ENCODE measurements at regions not wholly inside any gene's neighbourhood (a gene's known extent, or its start where the extent isn't known, plus 50 kb on each side); places are given as distances from the start of the nearest gene placed in this dataset.

DNA sequence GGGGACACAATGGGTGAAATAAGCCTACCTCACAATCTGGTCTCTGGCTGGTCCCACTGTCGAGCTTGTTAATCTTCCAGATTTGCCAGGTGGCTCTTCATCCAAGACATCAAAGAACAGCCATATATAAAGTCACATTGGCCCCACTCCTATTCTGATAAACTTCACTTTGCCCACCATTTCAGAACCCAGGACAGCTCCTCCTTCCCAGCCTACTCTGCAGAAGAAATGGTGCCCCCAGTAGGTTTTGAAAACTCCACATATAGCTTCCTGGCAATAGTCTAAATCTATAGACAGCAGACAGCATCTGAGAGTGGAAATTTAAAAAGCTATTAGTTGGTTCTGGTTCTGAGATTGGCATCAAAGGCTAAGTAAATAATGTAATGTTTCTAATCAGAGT, 143.1 kb upstream of the PCSK2 start:
- ChIA-PET CTCF (no interaction called here), POLR2A (no interaction called here)
- Histone ChIP-seq H3K9me3 (no peaks in the 10 kb centered on the region), H3K4me3 (ENCODE audit: low read depth, low read length) (no peak overlapping the region), H3K4me1 (no peaks in the 10 kb centered on the region), H3K36me3 (ENCODE audit: control insufficient read depth, insufficient read depth, low read length) (no peaks in the 10 kb centered on the region), H3K27me3 (replicated peaks; ENCODE audit: control insufficient read depth, insufficient read depth, low read length) (no peaks in the 10 kb centered on the region)
- Mint-ChIP-seq H3K4me1 (ENCODE audit: low read depth, unreplicated experiment) (no peaks in the 10 kb centered on the region), H3K27me3 (ENCODE audit: insufficient read depth, unreplicated experiment) (peaks cover 5% of the 10 kb centered on the region), H3K36me3 (ENCODE audit: insufficient read depth, unreplicated experiment) (no peaks in the 10 kb centered on the region), H3K9me3 (ENCODE audit: unreplicated experiment) (no peaks in the 10 kb centered on the region), H3K4me3 (ENCODE audit: unreplicated experiment) (no peak overlapping the region), H3K27ac (ENCODE audit: unreplicated experiment) (no peak overlapping the region)
- intact Hi-C loops (cut with micrococcal nuclease; ENCODE audit: unreplicated experiment) = no loop called here
- TF ChIP-seq, protein P1, sequence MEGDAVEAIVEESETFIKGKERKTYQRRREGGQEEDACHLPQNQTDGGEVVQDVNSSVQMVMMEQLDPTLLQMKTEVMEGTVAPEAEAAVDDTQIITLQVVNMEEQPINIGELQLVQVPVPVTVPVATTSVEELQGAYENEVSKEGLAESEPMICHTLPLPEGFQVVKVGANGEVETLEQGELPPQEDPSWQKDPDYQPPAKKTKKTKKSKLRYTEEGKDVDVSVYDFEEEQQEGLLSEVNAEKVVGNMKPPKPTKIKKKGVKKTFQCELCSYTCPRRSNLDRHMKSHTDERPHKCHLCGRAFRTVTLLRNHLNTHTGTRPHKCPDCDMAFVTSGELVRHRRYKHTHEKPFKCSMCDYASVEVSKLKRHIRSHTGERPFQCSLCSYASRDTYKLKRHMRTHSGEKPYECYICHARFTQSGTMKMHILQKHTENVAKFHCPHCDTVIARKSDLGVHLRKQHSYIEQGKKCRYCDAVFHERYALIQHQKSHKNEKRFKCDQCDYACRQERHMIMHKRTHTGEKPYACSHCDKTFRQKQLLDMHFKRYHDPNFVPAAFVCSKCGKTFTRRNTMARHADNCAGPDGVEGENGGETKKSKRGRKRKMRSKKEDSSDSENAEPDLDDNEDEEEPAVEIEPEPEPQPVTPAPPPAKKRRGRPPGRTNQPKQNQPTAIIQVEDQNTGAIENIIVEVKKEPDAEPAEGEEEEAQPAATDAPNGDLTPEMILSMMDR (IDR thresholded peaks at IDR 0.05; ENCODE audit: insufficient read depth in 1 of 2, low read depth in 1 of 2, low read length in 1 of 2, severe bottlenecking in 1 of 2, unreplicated experiment in 1 of 2) = peak in 1 of 2 experiments; percentile 13
- DNase-seq = peak in 1 of 2 experiments; percentile 32
- no TSS peak for BruUV-seq (replicated peaks)

DNA sequence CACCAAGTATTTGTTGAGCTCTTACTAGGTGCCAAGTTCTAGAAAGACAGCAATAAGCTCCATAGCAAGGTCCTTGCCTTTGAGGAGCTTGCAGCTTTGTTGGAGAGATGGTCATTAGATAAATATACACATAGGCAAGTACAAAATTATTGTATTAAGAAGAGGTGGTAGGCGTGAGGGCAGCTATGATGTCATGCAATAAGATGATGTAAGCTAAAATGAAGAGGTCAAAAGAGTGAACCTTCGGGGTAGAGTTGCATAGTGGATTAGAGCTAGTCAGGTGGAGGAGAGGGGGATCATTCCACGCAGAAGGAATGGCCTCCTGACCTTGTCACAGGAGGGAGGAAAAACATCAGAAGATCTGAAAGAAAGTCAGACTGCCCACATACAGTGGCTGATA, 141.9 kb upstream of the PCSK2 start:
- ChIA-PET POLR2A (no interaction called here), CTCF (no interaction called here)
- Histone ChIP-seq H3K36me3 (ENCODE audit: control insufficient read depth, insufficient read depth, low read length) (no peaks in the 10 kb centered on the region), H3K9me3 (no peaks in the 10 kb centered on the region), H3K4me1 (no peaks in the 10 kb centered on the region), H3K27me3 (replicated peaks; ENCODE audit: control insufficient read depth, insufficient read depth, low read length) (no peaks in the 10 kb centered on the region), H3K4me3 (ENCODE audit: low read depth, low read length) (no peak overlapping the region)
- no peak overlapping the region for H3K4me3 Mint-ChIP-seq (ENCODE audit: unreplicated experiment)
- H3K4me1 Mint-ChIP-seq (ENCODE audit: low read depth, unreplicated experiment) = no peaks in the 10 kb centered on the region
- H3K27ac Mint-ChIP-seq (ENCODE audit: unreplicated experiment) = no peak overlapping the region
- peaks cover 8% of the 10 kb centered on the region for H3K27me3 Mint-ChIP-seq (ENCODE audit: insufficient read depth, unreplicated experiment)
- H3K9me3 Mint-ChIP-seq (ENCODE audit: unreplicated experiment) = no peaks in the 10 kb centered on the region
- intact Hi-C loops (cut with micrococcal nuclease; ENCODE audit: unreplicated experiment) = no loop called here
- no peaks in the 10 kb centered on the region for H3K36me3 Mint-ChIP-seq (ENCODE audit: insufficient read depth, unreplicated experiment)
- no peak for DNase-seq
- TF ChIP-seq, protein P1 (IDR thresholded peaks at IDR 0.05; ENCODE audit: insufficient read depth in 1 of 2, low read depth in 1 of 2, low read length in 1 of 2, severe bottlenecking in 1 of 2, unreplicated experiment in 1 of 2) = no peak
- no TSS peak for BruUV-seq (replicated peaks)

DNA sequence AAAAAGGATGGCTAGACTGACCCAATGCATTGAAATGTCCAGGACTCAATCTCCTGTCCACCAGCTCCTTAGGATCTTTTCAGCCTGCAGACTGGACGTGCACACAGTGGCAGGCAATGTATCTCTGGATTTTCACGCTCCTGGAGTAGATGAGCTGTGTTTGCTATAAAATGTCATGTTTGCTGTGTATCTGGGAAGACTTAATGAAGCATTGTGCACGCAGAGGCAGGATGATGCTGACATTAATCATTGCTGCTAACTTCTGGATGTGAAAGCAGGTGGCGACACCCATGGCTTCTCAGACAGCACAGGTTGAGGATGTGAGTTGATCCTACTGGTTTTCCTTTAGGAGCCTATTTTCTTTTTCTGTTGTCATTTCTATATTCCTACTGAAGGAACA, 133.1 kb upstream of the PCSK2 start:
- H3K27me3 Mint-ChIP-seq (ENCODE audit: insufficient read depth, unreplicated experiment) = peaks cover 14% of the 10 kb centered on the region
- no peak overlapping the region for H3K4me3 Mint-ChIP-seq (ENCODE audit: unreplicated experiment)
- H3K36me3 ChIP-seq (ENCODE audit: control insufficient read depth, insufficient read depth, low read length) = no peaks in the 10 kb centered on the region
- no peak overlapping the region for H3K27ac Mint-ChIP-seq (ENCODE audit: unreplicated experiment)
- DNase-seq = no peak
- no peak overlapping the region for H3K4me3 ChIP-seq (ENCODE audit: low read depth, low read length)
- BruUV-seq (replicated peaks) = no TSS peak
- no peaks in the 10 kb centered on the region for H3K27me3 ChIP-seq (replicated peaks; ENCODE audit: control insufficient read depth, insufficient read depth, low read length)
- no peaks in the 10 kb centered on the region for H3K9me3 ChIP-seq
- intact Hi-C loops (cut with micrococcal nuclease; ENCODE audit: unreplicated experiment) = no loop called here
- ChIA-PET CTCF (no interaction called here), POLR2A (no interaction called here)
- no peaks in the 10 kb centered on the region for H3K4me1 Mint-ChIP-seq (ENCODE audit: low read depth, unreplicated experiment)
- no peaks in the 10 kb centered on the region for H3K9me3 Mint-ChIP-seq (ENCODE audit: unreplicated experiment)
- no peaks in the 10 kb centered on the region for H3K36me3 Mint-ChIP-seq (ENCODE audit: insufficient read depth, unreplicated experiment)
- H3K4me1 ChIP-seq = no peaks in the 10 kb centered on the region
- TF ChIP-seq, protein P1 (IDR thresholded peaks at IDR 0.05; ENCODE audit: insufficient read depth in 1 of 2, low read depth in 1 of 2, low read length in 1 of 2, severe bottlenecking in 1 of 2, unreplicated experiment in 1 of 2) = no peak

Data from Caco-2 (cell line).